ENCODE measurements at regions not wholly inside any gene's neighbourhood (a gene's known extent, or its start where the extent isn't known, plus 50 kb on each side); places are given as distances from the start of the nearest gene placed in this dataset.

DNA sequence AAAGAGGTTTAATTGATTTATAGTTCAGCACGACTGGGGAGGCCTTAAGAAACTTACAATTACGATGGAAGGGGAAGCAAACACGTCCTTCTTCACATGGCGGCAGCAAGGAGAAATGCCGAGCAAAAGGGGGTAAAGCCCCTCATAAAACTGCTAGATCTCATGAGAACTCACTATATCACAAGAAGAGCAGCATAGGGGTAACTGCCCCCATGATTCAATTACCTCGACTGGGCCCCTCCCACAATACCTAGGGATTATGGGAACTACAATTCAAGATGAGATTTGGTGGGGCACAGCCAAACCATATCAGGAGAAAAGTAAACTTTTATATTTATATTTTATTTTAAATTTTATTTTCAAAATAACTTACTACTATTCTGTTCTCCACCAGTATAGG, 272.0 kb downstream of the MYCN start:
- TF ChIP-seq YY1 (IDR thresholded peaks at IDR 0.05) (no peak), NR2F2 (IDR thresholded peaks at IDR 0.05) (no peak), SP1 (IDR thresholded peaks at IDR 0.05) (no peak)
- TF ChIP-seq, protein P1, sequence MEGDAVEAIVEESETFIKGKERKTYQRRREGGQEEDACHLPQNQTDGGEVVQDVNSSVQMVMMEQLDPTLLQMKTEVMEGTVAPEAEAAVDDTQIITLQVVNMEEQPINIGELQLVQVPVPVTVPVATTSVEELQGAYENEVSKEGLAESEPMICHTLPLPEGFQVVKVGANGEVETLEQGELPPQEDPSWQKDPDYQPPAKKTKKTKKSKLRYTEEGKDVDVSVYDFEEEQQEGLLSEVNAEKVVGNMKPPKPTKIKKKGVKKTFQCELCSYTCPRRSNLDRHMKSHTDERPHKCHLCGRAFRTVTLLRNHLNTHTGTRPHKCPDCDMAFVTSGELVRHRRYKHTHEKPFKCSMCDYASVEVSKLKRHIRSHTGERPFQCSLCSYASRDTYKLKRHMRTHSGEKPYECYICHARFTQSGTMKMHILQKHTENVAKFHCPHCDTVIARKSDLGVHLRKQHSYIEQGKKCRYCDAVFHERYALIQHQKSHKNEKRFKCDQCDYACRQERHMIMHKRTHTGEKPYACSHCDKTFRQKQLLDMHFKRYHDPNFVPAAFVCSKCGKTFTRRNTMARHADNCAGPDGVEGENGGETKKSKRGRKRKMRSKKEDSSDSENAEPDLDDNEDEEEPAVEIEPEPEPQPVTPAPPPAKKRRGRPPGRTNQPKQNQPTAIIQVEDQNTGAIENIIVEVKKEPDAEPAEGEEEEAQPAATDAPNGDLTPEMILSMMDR (IDR thresholded peaks at IDR 0.05; ENCODE audit: low read depth, low read length, missing input control), result no peak
- TF ChIP-seq, protein P2, sequence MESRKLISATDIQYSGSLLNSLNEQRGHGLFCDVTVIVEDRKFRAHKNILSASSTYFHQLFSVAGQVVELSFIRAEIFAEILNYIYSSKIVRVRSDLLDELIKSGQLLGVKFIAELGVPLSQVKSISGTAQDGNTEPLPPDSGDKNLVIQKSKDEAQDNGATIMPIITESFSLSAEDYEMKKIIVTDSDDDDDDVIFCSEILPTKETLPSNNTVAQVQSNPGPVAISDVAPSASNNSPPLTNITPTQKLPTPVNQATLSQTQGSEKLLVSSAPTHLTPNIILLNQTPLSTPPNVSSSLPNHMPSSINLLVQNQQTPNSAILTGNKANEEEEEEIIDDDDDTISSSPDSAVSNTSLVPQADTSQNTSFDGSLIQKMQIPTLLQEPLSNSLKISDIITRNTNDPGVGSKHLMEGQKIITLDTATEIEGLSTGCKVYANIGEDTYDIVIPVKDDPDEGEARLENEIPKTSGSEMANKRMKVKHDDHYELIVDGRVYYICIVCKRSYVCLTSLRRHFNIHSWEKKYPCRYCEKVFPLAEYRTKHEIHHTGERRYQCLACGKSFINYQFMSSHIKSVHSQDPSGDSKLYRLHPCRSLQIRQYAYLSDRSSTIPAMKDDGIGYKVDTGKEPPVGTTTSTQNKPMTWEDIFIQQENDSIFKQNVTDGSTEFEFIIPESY (IDR thresholded peaks at IDR 0.05), result no peak
